HG02678 (cell line): ENCODE measurements at regions not wholly inside any gene's neighbourhood (a gene's known extent, or its start where the extent isn't known, plus 50 kb on each side); places are given as distances from the start of the nearest gene placed in this dataset.
"Not testable (repeated sequence)": the region's sequence is repeated elsewhere in the genome, so short reads cannot be mapped to it uniquely, and the experiment has no call there.

Experiments
- ATAC-seq: cut with Tn5 transposase; IDR thresholded peaks from one replicate; pipeline ENCODE4 v1.9.1; 2021; ENCODE audit warnings: mild to moderate bottlenecking, moderate library complexity; ENCODE audit not compliant: unreplicated experiment

DNA sequence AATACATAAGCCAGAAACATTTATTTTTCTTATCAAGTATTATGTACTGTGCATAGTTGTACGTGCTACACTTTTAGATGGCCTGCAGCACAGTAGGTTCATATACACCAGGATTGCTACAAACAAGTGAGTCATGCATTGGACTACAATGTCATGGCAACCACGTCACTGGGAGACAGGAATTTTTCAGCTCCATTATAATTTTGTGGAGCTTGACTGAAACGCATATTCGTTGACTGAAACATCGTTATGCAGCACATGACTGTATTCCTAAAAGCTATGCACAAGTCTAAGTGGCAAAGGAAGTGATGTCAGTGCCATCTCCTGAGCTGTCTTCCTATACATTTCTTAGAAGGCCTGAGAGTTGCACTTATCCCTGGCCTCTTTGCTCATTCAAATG lies 871.8 kb downstream of the IPMK start:
- no peak for ATAC-seq

DNA sequence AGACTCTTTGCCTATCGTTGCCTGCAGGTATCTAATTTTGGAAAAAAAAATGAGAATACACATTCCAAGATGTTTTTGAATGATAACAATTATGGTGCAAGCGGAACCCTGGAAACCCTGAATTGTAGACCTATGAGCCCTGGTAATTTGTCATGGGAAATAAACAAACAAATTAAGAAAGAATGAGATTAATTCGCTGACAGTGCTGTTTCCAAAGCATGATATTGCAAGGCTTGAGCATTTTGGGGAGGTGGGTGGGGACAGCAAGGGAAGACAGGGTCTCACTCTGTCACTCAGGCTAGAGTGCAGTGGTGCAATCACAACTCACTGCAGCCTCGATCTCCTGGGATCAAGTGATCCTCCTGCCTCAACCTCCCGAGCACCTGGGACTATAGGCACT lies 900.3 kb downstream of the IPMK start:
- ATAC-seq: no peak

DNA sequence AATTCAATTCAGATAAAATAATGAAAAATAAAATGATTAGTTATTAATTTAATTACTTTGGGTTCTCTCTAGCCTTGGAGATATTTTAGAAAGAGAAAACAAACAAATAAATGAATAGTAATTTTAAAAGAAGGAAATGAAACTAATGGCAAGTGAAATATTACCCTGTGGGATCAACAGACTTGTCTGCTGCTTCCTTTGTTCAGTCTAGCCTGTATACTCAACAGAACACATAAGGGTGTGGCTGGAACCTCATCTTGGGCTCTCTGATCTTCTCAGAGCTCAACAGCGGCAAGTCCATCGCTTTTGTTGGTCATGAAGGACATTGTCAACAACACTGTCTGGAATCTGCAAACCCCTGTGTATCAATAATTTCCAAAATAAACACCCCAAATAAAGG lies 904.9 kb downstream of the IPMK start:
- no peak for ATAC-seq

GRCh38 chr10:57353403-57354003 lies 914.2 kb downstream of the IPMK start:
- no peak for ATAC-seq

DNA sequence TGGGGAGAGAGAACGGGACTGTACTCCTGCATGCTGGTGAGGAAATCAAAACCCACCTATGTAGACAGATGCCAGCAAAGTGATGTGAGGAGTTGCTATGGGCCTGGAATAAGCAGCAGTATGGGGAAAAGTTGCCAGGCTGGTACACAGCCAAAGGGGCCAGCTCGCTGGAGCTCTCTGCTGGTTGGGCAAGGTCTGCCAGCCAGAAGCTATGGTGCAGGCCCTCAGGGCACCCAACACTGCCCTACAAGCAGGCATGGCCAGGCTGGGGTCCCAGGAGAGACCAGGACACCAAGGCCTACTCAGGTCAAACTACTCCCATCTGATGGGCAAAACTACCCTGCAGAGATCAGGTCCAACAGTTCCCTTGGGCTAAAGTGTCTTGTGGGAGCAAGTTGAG lies 916.6 kb downstream of the IPMK start:
- ATAC-seq: no peak

GRCh38 chr10:57341294-57341693 lies 926.4 kb downstream of the IPMK start:
- no peak for ATAC-seq

GRCh38 chr10:57338823-57339558 lies 928.7 kb downstream of the IPMK start:
- peak; percentile 76 for ATAC-seq

GRCh38 chr10:57336865-57337264 lies 930.8 kb downstream of the IPMK start:
- ATAC-seq: no peak

DNA sequence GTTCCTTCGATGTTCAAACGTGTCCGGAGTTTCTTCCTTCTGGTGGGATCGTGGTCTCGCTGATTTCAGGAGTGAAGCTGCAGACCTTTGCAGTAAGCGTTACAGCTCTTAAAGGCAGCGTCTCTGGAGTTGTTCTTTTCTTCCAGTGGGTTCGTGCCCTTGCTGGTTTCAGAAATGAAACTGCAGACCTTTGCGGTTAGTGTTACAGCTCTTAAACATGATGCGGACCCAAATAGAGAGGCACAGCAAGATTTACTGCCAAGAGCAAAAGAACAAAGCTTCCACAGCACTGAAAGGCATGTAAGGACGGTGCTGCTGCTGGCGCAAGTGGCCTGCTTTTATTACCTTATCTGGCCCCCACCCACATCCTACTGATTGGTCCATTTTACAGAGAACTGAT lies 931.4 kb downstream of the IPMK start:
- no peak for ATAC-seq

GRCh38 chr10:57334523-57334922 lies 933.2 kb downstream of the IPMK start:
- no peak for ATAC-seq

DNA sequence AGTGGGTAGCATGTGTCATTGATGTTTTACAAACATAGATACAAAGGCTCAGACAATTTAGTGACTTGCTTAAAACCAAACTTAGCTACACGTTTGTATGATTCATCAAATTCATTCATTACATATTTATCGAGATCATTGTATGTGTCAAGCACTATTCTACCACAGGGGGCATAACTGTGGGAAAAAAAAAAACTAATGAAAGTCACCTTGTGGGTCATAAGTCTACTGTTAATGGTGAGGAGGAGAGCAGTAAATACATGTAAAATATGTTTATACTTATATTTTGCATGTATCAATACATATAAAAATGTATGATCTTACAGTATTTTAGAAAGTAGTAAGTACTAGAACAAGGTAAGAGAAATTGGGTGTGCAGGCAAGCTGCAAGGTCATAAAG lies 933.8 kb downstream of the IPMK start:
- ATAC-seq: no peak

DNA sequence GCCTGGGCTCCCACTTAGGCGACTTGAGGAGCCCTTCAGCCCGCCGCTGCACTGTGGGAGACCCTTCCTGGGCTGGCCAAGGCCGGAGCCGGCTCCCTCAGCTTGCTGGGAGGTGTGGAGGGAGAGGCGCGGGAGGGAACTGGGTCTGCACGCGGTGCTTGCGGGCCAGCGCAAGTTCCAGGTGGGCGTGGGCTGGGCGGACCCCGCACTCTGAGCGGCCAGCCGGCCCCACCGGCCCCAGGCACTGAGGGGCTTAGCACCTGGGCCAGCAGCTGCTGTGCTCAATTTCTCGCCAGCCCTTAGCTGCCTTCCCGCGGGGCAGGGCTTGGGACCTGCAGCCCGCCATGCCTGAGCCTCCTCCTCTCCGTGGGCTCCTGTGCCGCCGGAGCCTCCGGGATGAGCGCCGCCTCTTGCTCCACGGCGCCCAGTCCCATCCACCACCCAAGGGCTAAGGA lies 946.3 kb downstream of the IPMK start:
- ATAC-seq: not testable (repeated sequence)

- ATAC-seq: no peak
Measured at GRCh38 chr10:57320416-57320815, 947.3 kb downstream of the IPMK start.

DNA sequence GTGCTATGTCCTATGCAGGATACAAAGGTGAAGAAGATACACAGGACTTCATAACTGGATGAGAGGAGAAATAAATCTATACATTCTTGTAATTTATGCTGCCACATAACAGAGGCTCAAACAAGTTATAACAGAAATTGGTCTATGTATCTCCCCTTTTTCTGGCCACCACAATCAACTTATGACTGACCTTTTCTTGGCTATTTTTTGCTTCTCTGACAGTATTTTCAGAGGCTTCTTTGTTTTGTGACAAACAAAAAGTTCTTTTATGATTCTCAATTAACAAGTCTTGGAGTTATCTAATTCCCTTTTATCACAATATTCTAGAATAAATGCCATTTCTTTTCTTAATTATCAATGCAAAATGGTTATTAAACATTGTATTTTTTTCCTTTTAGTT lies 953.0 kb upstream of the ZWINT start:
- ATAC-seq: no peak

- ATAC-seq: no peak
Measured at GRCh38 chr10:57303566-57303965, 942.5 kb upstream of the ZWINT start.

DNA sequence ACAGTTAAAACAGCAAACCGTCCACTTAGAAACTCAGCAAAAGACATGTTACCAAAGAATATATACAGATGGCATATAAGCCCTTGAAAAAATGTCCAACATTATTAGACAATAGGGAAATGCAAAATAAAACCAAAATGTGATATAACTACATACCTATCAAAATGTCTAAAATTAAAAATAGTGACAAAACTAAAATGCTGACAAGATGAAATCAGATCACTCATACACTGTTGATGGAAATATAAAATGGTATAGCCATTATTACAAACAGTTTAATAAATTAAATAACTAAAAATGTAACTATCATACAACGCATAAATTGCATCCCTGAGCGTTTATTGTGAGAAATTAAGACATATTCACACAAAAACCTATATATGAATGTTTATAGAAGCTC lies 939.7 kb upstream of the ZWINT start:
- no peak for ATAC-seq

DNA sequence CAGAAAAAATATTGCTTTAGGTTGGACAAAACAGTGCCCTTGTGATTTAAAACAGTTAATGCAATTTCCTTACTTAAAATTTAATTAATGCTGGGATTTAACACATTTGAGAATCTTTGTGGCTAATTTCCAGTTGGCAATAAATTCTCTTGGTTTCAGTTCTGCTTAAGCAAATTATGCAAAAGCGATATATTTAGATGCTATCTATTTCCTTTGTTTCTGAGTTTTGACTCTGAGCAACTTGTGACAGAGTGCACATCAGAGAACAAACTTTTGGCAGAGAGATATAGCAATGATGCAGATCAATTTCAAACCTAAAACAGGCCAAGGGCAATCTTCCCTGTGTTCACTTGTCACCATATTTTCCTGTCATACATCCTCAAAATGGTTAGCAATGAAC lies 933.6 kb upstream of the ZWINT start:
- ATAC-seq: no peak

DNA sequence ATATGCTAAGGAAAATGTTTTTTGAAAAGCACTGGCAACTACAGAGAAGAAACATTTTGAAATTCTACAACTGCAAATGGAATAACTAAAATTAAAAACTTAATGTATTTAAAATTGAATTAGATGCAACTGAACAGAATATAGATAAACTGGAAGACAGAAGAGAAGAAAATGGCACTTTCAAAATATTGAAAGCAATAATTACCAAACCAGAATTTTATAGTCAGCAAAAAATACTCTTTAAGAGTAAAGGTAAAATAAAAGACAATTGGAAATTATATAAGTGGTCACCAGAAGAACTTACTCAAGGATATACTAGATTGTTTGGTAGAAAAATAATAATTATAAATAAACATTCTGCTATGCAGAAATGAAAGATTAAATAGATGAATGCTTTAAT lies 927.7 kb upstream of the ZWINT start:
- ATAC-seq: no peak

- ATAC-seq: no peak
Measured at GRCh38 chr10:57262892-57263291, 901.8 kb upstream of the ZWINT start.

DNA sequence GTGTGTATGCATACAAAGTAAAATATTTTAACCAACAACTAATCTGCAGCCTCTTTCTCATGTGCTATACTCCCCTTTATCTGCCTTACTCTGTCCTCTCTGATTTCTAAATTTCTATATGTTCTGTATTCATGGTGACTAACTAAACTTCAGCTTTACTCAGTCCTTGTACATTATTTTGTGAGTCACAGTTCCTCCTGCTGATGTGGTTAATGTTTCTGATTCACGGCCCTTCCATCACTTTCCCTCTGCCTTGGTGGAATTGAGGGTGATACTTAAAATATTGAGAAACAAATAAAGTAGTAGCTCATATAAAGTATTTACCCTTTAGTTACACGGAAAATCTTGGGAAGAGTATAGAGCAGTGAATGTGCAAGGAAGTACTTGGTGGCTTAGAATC lies 899.1 kb upstream of the ZWINT start:
- ATAC-seq: no peak

- ATAC-seq: no peak
Measured at GRCh38 chr10:57249615-57250281, 888.7 kb upstream of the ZWINT start.

DNA sequence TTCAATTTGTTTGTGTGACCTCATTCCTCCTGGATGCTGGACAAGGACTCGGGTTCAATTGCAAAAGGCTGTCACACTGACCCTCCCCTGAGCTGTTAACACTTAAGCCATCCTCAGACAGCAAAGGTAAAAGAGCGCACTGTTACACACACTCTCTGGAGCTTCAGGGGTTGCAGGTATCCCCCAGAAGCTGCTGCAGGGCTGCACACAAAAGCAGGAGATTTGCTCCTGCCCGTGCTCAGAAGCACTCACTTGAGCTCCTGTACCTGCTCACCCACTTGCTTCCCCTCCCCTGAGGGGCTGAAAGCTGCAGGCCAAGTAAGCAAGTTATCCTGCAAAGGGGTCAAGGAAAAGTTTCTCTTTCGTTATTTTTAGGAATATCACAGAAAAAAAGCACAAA lies 886.2 kb upstream of the ZWINT start:
- no peak for ATAC-seq
